ENCODE measurements at regions not wholly inside any gene's neighbourhood (a gene's known extent, or its start where the extent isn't known, plus 50 kb on each side); places are given as distances from the start of the nearest gene placed in this dataset.

DNA sequence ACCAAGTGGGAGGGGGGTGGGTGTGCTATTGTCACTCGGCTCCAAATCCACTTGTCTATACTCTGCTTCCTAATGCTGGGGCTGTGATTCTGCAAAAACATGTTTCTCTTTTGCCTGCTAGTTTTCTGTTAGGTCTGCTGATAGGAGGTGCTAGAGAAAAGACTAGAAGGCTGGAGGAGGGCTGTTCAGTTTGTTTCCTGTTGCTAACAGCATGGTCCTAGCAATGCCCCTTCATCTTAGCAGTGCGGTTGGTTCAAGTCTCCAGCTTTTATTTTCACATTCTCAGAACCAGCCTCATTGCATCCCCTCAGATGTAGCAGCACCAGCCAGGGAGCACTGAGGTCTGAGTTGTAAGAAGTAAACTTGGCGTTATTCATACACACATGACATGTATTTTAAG, 310.2 kb downstream of the YTHDC2 start:
- no peak for TF ChIP-seq POLR2A (IDR thresholded peaks at IDR 0.05)
- TF ChIP-seq, protein P1, sequence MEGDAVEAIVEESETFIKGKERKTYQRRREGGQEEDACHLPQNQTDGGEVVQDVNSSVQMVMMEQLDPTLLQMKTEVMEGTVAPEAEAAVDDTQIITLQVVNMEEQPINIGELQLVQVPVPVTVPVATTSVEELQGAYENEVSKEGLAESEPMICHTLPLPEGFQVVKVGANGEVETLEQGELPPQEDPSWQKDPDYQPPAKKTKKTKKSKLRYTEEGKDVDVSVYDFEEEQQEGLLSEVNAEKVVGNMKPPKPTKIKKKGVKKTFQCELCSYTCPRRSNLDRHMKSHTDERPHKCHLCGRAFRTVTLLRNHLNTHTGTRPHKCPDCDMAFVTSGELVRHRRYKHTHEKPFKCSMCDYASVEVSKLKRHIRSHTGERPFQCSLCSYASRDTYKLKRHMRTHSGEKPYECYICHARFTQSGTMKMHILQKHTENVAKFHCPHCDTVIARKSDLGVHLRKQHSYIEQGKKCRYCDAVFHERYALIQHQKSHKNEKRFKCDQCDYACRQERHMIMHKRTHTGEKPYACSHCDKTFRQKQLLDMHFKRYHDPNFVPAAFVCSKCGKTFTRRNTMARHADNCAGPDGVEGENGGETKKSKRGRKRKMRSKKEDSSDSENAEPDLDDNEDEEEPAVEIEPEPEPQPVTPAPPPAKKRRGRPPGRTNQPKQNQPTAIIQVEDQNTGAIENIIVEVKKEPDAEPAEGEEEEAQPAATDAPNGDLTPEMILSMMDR (IDR thresholded peaks at IDR 0.05), result no peak
- Histone ChIP-seq H3K4me1 (no peaks in the 10 kb centered on the region), H3K36me3 (replicated peaks in 1 of 2; ENCODE audit: insufficient read depth in 1 of 2, low read depth in 2 of 2) (no peaks in the 10 kb centered on the region), H3K27ac (no peak overlapping the region), H3K27me3 (no peaks in the 10 kb centered on the region), H3K4me3 (no peak overlapping the region), H3K9me3 (no peaks in the 10 kb centered on the region)
- intact Hi-C loops (cut with DNase I), result no loop called here
- no peak for ATAC-seq
- WGBS, 2 donors, result 24 to 36% methylated on average over 3 of the region's 3 CpGs
- DNase-seq, result no peak

DNA sequence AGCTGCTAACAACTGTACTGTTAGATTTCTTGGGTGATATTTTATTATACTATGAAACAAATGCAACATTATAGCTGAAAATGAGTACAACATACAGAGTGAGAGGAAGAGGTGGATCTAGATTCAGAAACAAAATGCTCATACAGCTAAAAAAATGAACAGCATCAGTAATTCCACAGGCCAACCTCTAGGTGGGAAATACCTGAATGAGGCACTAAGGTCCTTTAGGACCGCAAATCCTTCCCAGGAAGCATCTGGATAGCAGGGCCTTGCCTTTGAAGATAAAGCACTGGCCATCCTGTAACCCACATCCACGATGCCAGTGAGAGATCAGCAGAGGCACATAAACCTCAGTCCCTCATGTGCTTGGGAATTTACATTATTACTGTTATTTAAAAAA, 310.8 kb downstream of the YTHDC2 start:
- no peak for DNase-seq
- Histone ChIP-seq H3K27me3 (no peaks in the 10 kb centered on the region), H3K4me3 (no peak overlapping the region), H3K36me3 (replicated peaks in 1 of 2; ENCODE audit: insufficient read depth in 1 of 2, low read depth in 2 of 2) (no peaks in the 10 kb centered on the region), H3K27ac (no peak overlapping the region), H3K4me1 (no peaks in the 10 kb centered on the region), H3K9me3 (no peaks in the 10 kb centered on the region)
- ATAC-seq, result no peak
- WGBS, 2 donors, result 45 to 50% methylated on average over 2 of the region's 2 CpGs
- intact Hi-C loops (cut with DNase I), result no loop called here
- TF ChIP-seq, protein P1 (IDR thresholded peaks at IDR 0.05), result no peak
- no peak for TF ChIP-seq POLR2A (IDR thresholded peaks at IDR 0.05)

DNA sequence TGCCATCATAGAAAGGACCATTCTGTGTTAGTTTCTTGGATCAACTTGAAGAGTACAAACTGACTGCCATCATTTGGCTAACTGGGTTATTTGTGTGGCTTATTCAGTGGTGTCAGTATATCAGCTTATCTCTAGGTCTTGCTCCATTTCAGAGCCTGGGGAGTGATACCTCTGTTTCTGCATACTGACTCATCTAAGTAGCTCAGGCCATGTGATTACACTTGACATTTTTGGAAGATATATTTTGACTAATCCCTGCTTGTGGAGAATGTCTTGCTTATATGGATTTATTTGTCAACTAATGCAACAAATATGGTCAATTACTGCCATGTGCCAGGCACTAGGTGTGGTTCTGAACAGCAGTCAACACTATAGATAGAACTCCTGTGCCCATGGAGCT, 311.7 kb downstream of the YTHDC2 start:
- no peaks in the 10 kb centered on the region for H3K36me3 ChIP-seq (replicated peaks in 1 of 2; ENCODE audit: insufficient read depth in 1 of 2, low read depth in 2 of 2)
- H3K9me3 ChIP-seq, result no peaks in the 10 kb centered on the region
- H3K27ac ChIP-seq, result no peak overlapping the region
- H3K4me1 ChIP-seq, result no peaks in the 10 kb centered on the region
- no peak overlapping the region for H3K4me3 ChIP-seq
- intact Hi-C loops (cut with DNase I), result no loop called here
- no peaks in the 10 kb centered on the region for H3K27me3 ChIP-seq
- TF ChIP-seq POLR2A (IDR thresholded peaks at IDR 0.05), result no peak
- TF ChIP-seq, protein P1 (IDR thresholded peaks at IDR 0.05), result no peak
- ATAC-seq (no peak), DNase-seq (no peak)

DNA sequence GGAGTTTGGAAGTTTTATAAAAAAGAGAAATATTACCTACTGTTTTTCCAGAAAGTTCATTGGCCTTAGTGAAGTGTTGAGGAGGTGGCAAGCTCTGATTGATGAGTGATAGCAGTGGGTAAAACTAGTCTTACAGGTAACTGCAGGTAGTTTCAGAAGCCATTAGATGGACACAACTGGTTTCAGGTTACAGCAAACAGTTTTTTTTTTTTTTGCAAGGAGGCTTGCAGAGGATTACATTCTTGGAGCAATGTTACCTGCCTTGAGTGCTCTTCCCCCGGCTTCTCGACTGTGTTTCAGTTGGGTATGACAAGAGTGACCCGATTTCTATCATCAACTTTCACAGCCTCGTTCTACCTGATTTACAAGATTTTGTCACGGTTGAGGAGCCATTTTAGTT, 333.4 kb downstream of the YTHDC2 start:
- Histone ChIP-seq H3K9me3 (no peaks in the 10 kb centered on the region), H3K27me3 (no peaks in the 10 kb centered on the region), H3K27ac (no peak overlapping the region), H3K4me3 (no peak overlapping the region), H3K36me3 (replicated peaks in 1 of 2; ENCODE audit: insufficient read depth in 1 of 2, low read depth in 2 of 2) (no peaks in the 10 kb centered on the region), H3K4me1 (no peaks in the 10 kb centered on the region)
- ATAC-seq (no peak), DNase-seq (no peak)
- intact Hi-C loops (cut with DNase I), result no loop called here
- TF ChIP-seq POLR2A (IDR thresholded peaks at IDR 0.05), result no peak
- TF ChIP-seq, protein P1 (IDR thresholded peaks at IDR 0.05), result no peak
- 34 to 49% methylated on average over 5 of the region's 5 CpGs for WGBS, 2 donors

DNA sequence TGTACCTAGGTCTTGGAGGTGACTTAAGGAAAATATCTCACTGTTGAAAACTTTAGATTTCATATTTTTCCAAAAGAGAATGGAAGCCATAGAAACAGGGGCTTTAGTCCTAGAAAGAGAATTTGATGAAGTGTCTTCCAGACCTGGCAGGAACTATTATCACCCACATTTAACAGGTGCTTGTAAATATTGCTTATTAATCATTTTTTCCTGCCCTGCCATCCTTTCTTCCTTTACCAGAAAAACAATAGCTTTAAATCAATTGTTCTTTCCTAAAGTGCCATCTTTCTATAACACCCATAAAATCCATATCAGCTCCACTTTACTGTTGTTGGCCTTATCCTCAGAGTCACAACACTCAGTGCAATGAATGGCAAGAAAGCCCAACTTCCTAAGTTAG, 350.9 kb downstream of the YTHDC2 start:
- Histone ChIP-seq H3K4me1 (no peaks in the 10 kb centered on the region), H3K27ac (no peak overlapping the region), H3K27me3 (no peaks in the 10 kb centered on the region), H3K4me3 (no peak overlapping the region), H3K9me3 (no peaks in the 10 kb centered on the region), H3K36me3 (replicated peaks in 1 of 2; ENCODE audit: insufficient read depth in 1 of 2, low read depth in 2 of 2) (no peaks in the 10 kb centered on the region)
- TF ChIP-seq, protein P1 (IDR thresholded peaks at IDR 0.05), result no peak
- TF ChIP-seq POLR2A (IDR thresholded peaks at IDR 0.05), result no peak
- DNase-seq, result no peak
- intact Hi-C loops (cut with DNase I), result no loop called here
- no peak for ATAC-seq
